Heart right ventricle (tissue), 16 donors: ENCODE measurements at regions not wholly inside any gene's neighbourhood (a gene's known extent, or its start where the extent isn't known, plus 50 kb on each side); places are given as distances from the start of the nearest gene placed in this dataset.

ENCODE experiments used
- ATAC-seq, 8 donors: fragments of 200-7000 bp; cut with Tn5 transposase; one replicate each; pipeline ENCODE4 v1.9.1; 2020; ENCODE audit warnings: mild to moderate bottlenecking in 8 of 8, moderate library complexity in 8 of 8, moderate number of reproducible peaks in 1 of 8
- DNase-seq, 2 donors: peaks; one replicate each; pipeline ENCODE4 v3.0.0-alpha.2; 2020
- H3K27ac ChIP-seq, 10 donors: fragments of 200-600 bp; sonication (generic) in 2 of 10; one replicate each; pipeline versions ENCODE4 v1.5.0 to v1.8.0; 2020 to 2022; ENCODE audit warnings: mild to moderate bottlenecking in 3 of 10
- H3K27me3 ChIP-seq, 7 donors: fragments of 200-600 bp; one replicate each; pipeline ENCODE4 v1.8.0; 2021 to 2022; ENCODE audit warnings: mild to moderate bottlenecking in 2 of 7
- H3K36me3 ChIP-seq, 9 donors: fragments of 200-600 bp; sonication (generic) in 1 of 9; one replicate each; pipeline versions ENCODE4 v1.5.0 to v1.8.0; 2020 to 2022; ENCODE audit warnings: mild to moderate bottlenecking in 2 of 9
- H3K4me1 ChIP-seq, 9 donors: fragments of 200-600 bp; sonication (generic) in 1 of 9; one replicate each; pipeline versions ENCODE4 v1.5.0 to v1.8.0; 2020 to 2022; ENCODE audit warnings: mild to moderate bottlenecking in 4 of 9
- H3K4me3 ChIP-seq, 10 donors: fragments of 200-600 bp; sonication (generic) in 2 of 10; one replicate each; pipeline versions ENCODE4 v1.5.0 to v1.8.0; 2020 to 2022; ENCODE audit warnings: mild to moderate bottlenecking in 7 of 10, moderate library complexity in 2 of 10
- H3K9me3 ChIP-seq, 11 donors: fragments of 200-600 bp in 10 of 11; sonication (generic) in 2 of 11; one replicate each; pipeline versions ENCODE4 v1.5.0 to v1.8.0; 2013 to 2022; ENCODE audit warnings: mild to moderate bottlenecking in 2 of 11, control low read depth in 1 of 11, moderate library complexity in 1 of 11
- CTCF ChIP-seq, 9 donors: fragments of 200-600 bp; sonication (generic) in 2 of 9; IDR thresholded peaks; one replicate each; pipeline versions ENCODE4 v1.5.0 to v1.8.0; 2021 to 2022; ENCODE audit warnings: antibody characterized with exemption in 9 of 9, mild to moderate bottlenecking in 5 of 9, moderate library complexity in 1 of 9
- WGBS, 2 donors: extraction: QIAGEN DNeasy Blood & Tissue Kit; methylation state at CpG; one replicate each; pipeline ENCODE4 v1.1.7; 2013; ENCODE audit warnings: inconsistent platforms in 1 of 2; 5-methylcytosine and 5-hydroxymethylcytosine counted together
- intact Hi-C, 10 donors: fragments of 100-400 bp; cut with DNase I; formaldehyde crosslinking; loops; one replicate each; pipeline versions ENCODE4 v1.11.1 to v1.14.2; 2022
- donor health status: Arrhythmogenic right ventricular cardiomyopathy.
- donor health status: ischemic (EF 13 %, LVEDD 7.1; RV severe dilation, severe dysfunction).
- donor health status: healthy with polysubstance abuse.
- donor health status: DM: no; HTN: yes; CAD: no.
- donor health status: DM: no; HTN: no; CAD: no.
- donor health status: ischemic (EF 25% LVEDD 6.9; RV normal size, moderate dysfunction).
- donor health status: ischemic (EF 25% LVEDD 5.7; RV mildly dilated, moderate dysfunction).
- donor health status: healthy.
- donor health status: DM: yes; HTN: yes; CAD: no.
- donor health status: Ischemic cardiomyopathy.
- donor health status: ischemic (EF 35%, LVEDD 5.7; RV mildly dilated, moderate dysfunction).
- donor health status: nonischemic (EF 11% LVEDD 7.7; RV severe dilation, severe dysfunction).
- donor health status: DM: yes; HTN: yes; CAD: no.
- donor health status: PGD.
- donor health status: ischemic (EF 29% LVEDD 5.4; RV normal size, mild dysfunction).
- donor health status: nonischemic (EF 23%, LVEDD 6.1; RV moderate dilation, normal function).

DNA sequence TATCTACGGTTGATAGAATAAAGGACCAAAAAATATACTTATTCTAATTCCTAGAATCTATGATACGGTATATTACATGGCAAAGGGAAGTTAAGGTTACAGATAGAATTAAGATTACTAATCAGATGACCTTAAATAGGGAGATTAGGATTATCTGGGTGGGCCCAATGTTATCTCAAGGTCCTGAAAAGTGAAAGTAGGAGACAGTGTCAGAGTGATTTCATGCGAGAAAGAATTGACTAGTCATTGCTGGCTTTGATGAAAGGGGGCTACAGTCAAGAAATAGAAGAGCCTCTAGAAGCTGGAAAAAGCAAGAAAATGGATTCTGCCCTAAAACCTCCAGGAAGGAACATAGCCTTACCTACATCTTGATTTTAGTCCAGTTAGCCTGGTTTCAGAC, 176.9 kb upstream of the PPP1R2C start:
- Histone ChIP-seq H3K27me3 (peaks cover 0 to under 1% (median 0%) of the 10 kb centered on the region in 7 donors), H3K27ac (no peak overlapping the region), H3K9me3 (peaks cover 0 to 2% (median 0%) of the 10 kb centered on the region in 11 donors), H3K36me3 (no peaks in the 10 kb centered on the region), H3K4me1 (peaks cover 0 to 6% (median 0%) of the 10 kb centered on the region in 9 donors), H3K4me3 (no peak overlapping the region)
- no peak for TF ChIP-seq CTCF (IDR thresholded peaks at IDR 0.05)
- intact Hi-C loops, result no loop called here
- DNase-seq (no peak), ATAC-seq (no peak)
- 86 to 88% methylated on average over 3 of the region's 3 CpGs for WGBS, 2 donors

DNA sequence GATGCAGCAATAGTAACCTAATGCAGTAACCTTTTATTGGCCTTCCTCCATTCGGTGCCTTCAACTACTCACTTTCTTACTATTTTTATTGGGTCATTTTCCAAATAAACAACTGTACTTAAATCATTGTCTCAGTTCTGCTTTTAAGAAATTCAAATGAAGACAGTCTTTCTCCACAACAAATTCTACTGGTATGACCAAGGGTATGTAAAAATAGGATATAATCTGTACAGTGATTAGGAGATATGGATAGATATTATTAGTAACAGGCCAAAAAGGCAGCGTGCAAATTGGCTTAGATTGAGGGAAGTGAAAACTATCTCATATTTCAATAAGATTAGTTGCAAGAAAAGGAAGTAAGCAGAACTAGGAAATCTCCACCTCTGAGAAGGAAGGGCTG, 177.4 kb upstream of the PPP1R2C start:
- Histone ChIP-seq H3K9me3 (peaks cover 0 to 6% (median 0%) of the 10 kb centered on the region in 11 donors), H3K36me3 (no peaks in the 10 kb centered on the region), H3K4me1 (peaks cover 0 to 6% (median 0%) of the 10 kb centered on the region in 9 donors), H3K27ac (no peak overlapping the region), H3K27me3 (no peaks in the 10 kb centered on the region), H3K4me3 (no peak overlapping the region)
- DNase-seq (no peak), ATAC-seq (no peak)
- TF ChIP-seq CTCF (IDR thresholded peaks at IDR 0.05), result no peak
- intact Hi-C loops, result no loop called here
- whole genome bisulfite sequencing, 2 donors, result 30 to 36% methylated on average over 2 of the region's 2 CpGs

DNA sequence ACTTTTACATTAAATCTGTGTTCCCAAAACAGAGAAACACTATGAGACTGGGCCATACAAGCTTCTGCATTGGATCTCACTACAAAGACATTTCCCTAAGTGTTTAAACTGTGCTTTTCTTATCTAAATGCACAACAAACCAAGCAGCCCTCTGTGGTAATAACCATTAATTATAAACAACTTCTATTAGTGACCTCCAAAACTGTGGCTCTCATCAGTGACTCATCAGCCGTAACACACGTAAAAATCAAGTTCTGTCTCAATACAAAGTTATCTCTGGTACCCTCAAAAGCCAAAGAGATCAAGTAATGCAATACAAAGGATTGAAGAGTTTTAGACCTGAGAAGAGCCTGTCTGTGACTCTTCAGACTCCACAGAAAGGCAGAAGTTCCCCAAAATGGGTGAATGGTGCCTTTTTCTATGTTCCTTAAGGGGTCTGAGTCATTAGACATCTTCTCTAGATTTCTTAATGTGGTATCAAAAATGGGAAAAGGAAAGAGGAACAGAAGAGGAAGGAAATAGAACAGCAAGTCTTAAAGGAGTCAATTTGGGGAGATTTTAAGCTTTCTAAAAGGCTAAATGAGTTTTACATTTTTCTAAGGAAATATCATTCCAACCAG, 189.8 kb upstream of the PPP1R2C start:
- H3K4me3 ChIP-seq, result no peak overlapping the region
- H3K36me3 ChIP-seq, result no peaks in the 10 kb centered on the region
- no peak for TF ChIP-seq CTCF (IDR thresholded peaks at IDR 0.05)
- ATAC-seq, result no peak
- peaks cover 0 to 5% (median 0%) of the 10 kb centered on the region in 7 donors for H3K27me3 ChIP-seq
- intact Hi-C loops, result no loop called here
- no peak for DNase-seq
- no peaks in the 10 kb centered on the region for H3K4me1 ChIP-seq
- no peak overlapping the region for H3K27ac ChIP-seq
- WGBS, 2 donors, result 63 to 90% methylated on average over 2 of the region's 2 CpGs
- no peaks in the 10 kb centered on the region for H3K9me3 ChIP-seq

GRCh38 chrX:42973321-42973720, 195.4 kb upstream of the PPP1R2C start:
- no peak for TF ChIP-seq CTCF (IDR thresholded peaks at IDR 0.05)
- intact Hi-C loops, result no loop called here
- H3K4me3 ChIP-seq, result no peak overlapping the region
- no peak for ATAC-seq
- 77 to 90% methylated on average over 2 of the region's 2 CpGs for WGBS, 2 donors
- H3K27me3 ChIP-seq, result no peaks in the 10 kb centered on the region
- no peaks in the 10 kb centered on the region for H3K9me3 ChIP-seq
- no peaks in the 10 kb centered on the region for H3K36me3 ChIP-seq
- H3K4me1 ChIP-seq, result no peaks in the 10 kb centered on the region
- no peak for DNase-seq
- no peak overlapping the region for H3K27ac ChIP-seq
